HEK293 (cell line): ENCODE measurements at regions not wholly inside any gene's neighbourhood (a gene's known extent, or its start where the extent isn't known, plus 50 kb on each side); places are given as distances from the start of the nearest gene placed in this dataset.
A peak's percentile ranks its signal among the peaks of the same experiment; 100 is the strongest.

ENCODE experiments used
- CTCF ChIA-PET: fragments of 350-600 bp; formaldehyde crosslinking; extraction: SDS; loops from one replicate; lab custom pipeline; 2021; ENCODE audit warnings: antibody characterized with exemption; lab: Yijun Ruan, JAX
- POLR2A ChIA-PET: fragments of 300-600 bp; formaldehyde crosslinking; extraction: SDS; loops from one replicate; lab custom pipeline; 2020; ENCODE audit warnings: antibody characterized with exemption, inconsistent platforms; lab: Yijun Ruan, JAX
- H3K27ac ChIP-seq: fragments of 200-500 bp; sonication (Bioruptor generic); 2 replicates; pipeline ENCODE4 v1.5.1; 2014; ENCODE audit warnings: low read depth, low read length, control low read depth, inconsistent platforms; ENCODE audit errors: extremely low read depth
- H3K36me3 ChIP-seq, 2 experiments: fragments of 200-500 bp in 1 of 2; sonication (Bioruptor generic) in 1 of 2; 1 replicate in 1 of 2; 2 replicates in 1 of 2; pipeline ENCODE4 v1.5.1; 2014 to 2017; ENCODE audit warnings: inconsistent platforms in 2 of 2, low read length in 2 of 2; ENCODE audit not compliant: control insufficient read depth in 2 of 2, insufficient read depth in 1 of 2
- H3K4me1 ChIP-seq: fragments of 200-500 bp; sonication (Bioruptor generic); 2 replicates; pipeline ENCODE4 v1.5.1; 2014; ENCODE audit warnings: mild to moderate bottlenecking, low read length, inconsistent platforms; ENCODE audit not compliant: control insufficient read depth, insufficient read depth
- H3K4me3 ChIP-seq: 2 replicates; pipeline ENCODE4 v1.5.1; 2011; ENCODE audit warnings: low read depth, mild to moderate bottlenecking, control low read depth, low read length, moderate library complexity
- H3K9me3 ChIP-seq: fragments of 200-500 bp; sonication (Bioruptor generic); 2 replicates; pipeline ENCODE4 v1.5.1; 2014; ENCODE audit warnings: low read depth, low read length, inconsistent platforms; ENCODE audit not compliant: control insufficient read depth, insufficient read depth
- HOXC10 ChIP-seq: sonication (generic); formaldehyde crosslinking; IDR thresholded peaks from 2 replicates; pipeline ENCODE4 v1.8.1; 2023; ENCODE audit warnings: mild to moderate bottlenecking, missing genetic modification reagents
- PBX3 ChIP-seq: sonication (generic); formaldehyde crosslinking; IDR thresholded peaks from 2 replicates; pipeline ENCODE4 v1.8.1; 2022; ENCODE audit warnings: mild to moderate bottlenecking, moderate library complexity, missing genetic modification reagents
- SCRT1 ChIP-seq: fragments of 450-650 bp; formaldehyde crosslinking; IDR thresholded peaks from 2 replicates; pipeline ENCODE4 v1.5.1; 2016; ENCODE audit warnings: missing biosample characterization, missing genetic modification characterization, borderline replicate concordance
- ZBTB26 ChIP-seq: fragments of 450-650 bp; formaldehyde crosslinking; optimal IDR thresholded peaks from 2 replicates; pipeline ENCODE3; 2016; ENCODE audit warnings: missing biosample characterization, mild to moderate bottlenecking, missing genetic modification characterization
- ZNF146 ChIP-seq: fragments of 450-650 bp; formaldehyde crosslinking; IDR thresholded peaks from 2 replicates; pipeline ENCODE4 v1.5.1; 2016; ENCODE audit warnings: missing biosample characterization, missing genetic modification characterization
- ZNF157 ChIP-seq: fragments of 450-650 bp; formaldehyde crosslinking; IDR thresholded peaks from 2 replicates; pipeline ENCODE4 v1.5.1; 2016; ENCODE audit warnings: missing biosample characterization, missing genetic modification characterization
- ZNF202 ChIP-seq: fragments of 450-650 bp; formaldehyde crosslinking; IDR thresholded peaks from 2 replicates; pipeline ENCODE4 v1.5.1; 2016; ENCODE audit warnings: missing biosample characterization, missing genetic modification characterization, borderline replicate concordance
- ZNF292 ChIP-seq: fragments of 450-650 bp; formaldehyde crosslinking; IDR thresholded peaks from 2 replicates; pipeline ENCODE4 v1.5.1; 2016; ENCODE audit warnings: low read depth, missing biosample characterization, missing genetic modification characterization, borderline replicate concordance
- ZNF529 ChIP-seq: fragments of 450-650 bp; formaldehyde crosslinking; IDR thresholded peaks from 2 replicates; pipeline ENCODE4 v1.5.1; 2017; ENCODE audit warnings: missing genetic modification characterization, missing biosample characterization; ENCODE audit not compliant: insufficient replicate concordance
- ZNF549 ChIP-seq: fragments of 450-650 bp; IDR thresholded peaks from 2 replicates; pipeline ENCODE4 v1.5.1; 2018; ENCODE audit warnings: missing biosample characterization, missing genetic modification characterization, mild to moderate bottlenecking, inconsistent platforms, moderate library complexity
- ZNF571 ChIP-seq: fragments of 450-650 bp; formaldehyde crosslinking; IDR thresholded peaks from 2 replicates; pipeline ENCODE4 v1.5.0; 2017; ENCODE audit warnings: missing biosample characterization, missing genetic modification characterization
- ZNF596 ChIP-seq: fragments of 450-650 bp; IDR thresholded peaks from 2 replicates; pipeline ENCODE4 v1.5.0; 2018; ENCODE audit warnings: missing biosample characterization, mild to moderate bottlenecking, missing genetic modification characterization, moderate library complexity
- ZNF600 ChIP-seq: fragments of 450-650 bp; formaldehyde crosslinking; IDR thresholded peaks from 2 replicates; pipeline ENCODE4 v1.5.1; 2016; ENCODE audit warnings: missing biosample characterization, missing genetic modification characterization
- ZNF610 ChIP-seq: fragments of 450-650 bp; formaldehyde crosslinking; IDR thresholded peaks from 2 replicates; pipeline ENCODE4 v1.5.1; 2016; ENCODE audit warnings: missing biosample characterization, missing genetic modification characterization, borderline replicate concordance
- ZNF747 ChIP-seq: fragments of 450-650 bp; formaldehyde crosslinking; IDR thresholded peaks from 2 replicates; pipeline ENCODE4 v1.5.1; 2016; ENCODE audit warnings: missing biosample characterization, missing genetic modification characterization
- TF ChIP-seq, protein P1 (sequence below): fragments of 450-650 bp; formaldehyde crosslinking; IDR thresholded peaks from 2 replicates; pipeline ENCODE4 v1.5.1; 2016; ENCODE audit warnings: missing biosample characterization, missing genetic modification characterization
- TF ChIP-seq, protein P2 (sequence below): fragments of 450-650 bp; formaldehyde crosslinking; IDR thresholded peaks from 2 replicates; pipeline ENCODE4 v1.5.1; 2016; ENCODE audit warnings: missing biosample characterization, missing genetic modification characterization

DNA sequence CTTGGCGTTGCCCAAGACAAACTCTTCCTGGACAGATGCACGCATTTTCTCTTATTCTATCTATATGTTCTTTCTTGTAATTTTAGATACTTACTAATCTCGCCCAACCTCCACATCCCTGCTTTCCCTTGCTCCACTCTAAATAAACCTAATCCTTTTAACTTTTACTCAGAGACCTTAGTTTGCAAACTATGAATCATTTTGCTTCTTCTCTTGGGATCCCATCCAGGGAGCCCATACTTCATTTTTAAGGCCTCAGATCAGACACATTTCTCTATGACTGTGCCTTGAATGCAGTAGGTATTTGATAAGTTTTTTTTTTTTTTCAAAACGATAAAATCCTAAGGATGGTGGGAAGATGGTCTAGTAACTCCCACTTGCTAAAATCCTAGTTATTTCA, 353.8 kb upstream of the HAND2 start (continued):
- TF ChIP-seq ZNF549 (tag by site-specific recombination) (no peak), ZNF747 (tag by site-specific recombination) (no peak), HOXC10 (no peak), ZNF292 (tag by site-specific recombination) (no peak), ZNF529 (tag by site-specific recombination) (no peak)
- TF ChIP-seq, protein P1, sequence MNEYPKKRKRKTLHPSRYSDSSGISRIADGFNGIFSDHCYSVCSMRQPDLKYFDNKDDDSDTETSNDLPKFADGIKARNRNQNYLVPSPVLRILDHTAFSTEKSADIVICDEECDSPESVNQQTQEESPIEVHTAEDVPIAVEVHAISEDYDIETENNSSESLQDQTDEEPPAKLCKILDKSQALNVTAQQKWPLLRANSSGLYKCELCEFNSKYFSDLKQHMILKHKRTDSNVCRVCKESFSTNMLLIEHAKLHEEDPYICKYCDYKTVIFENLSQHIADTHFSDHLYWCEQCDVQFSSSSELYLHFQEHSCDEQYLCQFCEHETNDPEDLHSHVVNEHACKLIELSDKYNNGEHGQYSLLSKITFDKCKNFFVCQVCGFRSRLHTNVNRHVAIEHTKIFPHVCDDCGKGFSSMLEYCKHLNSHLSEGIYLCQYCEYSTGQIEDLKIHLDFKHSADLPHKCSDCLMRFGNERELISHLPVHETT (tag by site-specific recombination): no peak
- TF ChIP-seq, all 188 proteins: peak for 0

DNA sequence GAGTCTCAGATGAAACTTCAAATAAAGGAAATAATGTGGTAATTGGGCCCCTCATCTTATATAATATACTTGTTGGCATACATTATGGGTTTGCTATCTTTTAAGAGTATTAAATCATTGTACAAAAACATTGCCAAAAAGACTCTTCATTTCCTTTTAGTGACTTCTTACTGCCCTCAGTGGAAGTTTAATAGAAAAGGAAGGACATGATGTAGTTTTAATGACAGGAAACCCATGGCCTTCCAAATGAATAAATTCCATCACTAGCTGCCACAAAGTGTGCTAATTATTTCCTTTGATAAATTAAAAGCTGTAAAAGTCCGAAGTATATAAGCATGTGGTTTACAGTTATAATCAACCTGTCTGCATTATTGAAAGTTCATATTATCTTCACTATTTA, 350.9 kb upstream of the HAND2 start:
- ChIA-PET CTCF (no interaction called here), POLR2A (no interaction called here)
- H3K4me1 ChIP-seq: peaks cover 9% of the 10 kb centered on the region
- H3K9me3 ChIP-seq: no peaks in the 10 kb centered on the region
- H3K36me3 ChIP-seq: no peaks in the 10 kb centered on the region
- no peak overlapping the region for H3K4me3 ChIP-seq
- no peak overlapping the region for H3K27ac ChIP-seq
- TF ChIP-seq ZNF157: no peak
- no peak for TF ChIP-seq ZNF571
- no peak for TF ChIP-seq PBX3 (CRISPR knock-in tag)
- no peak for TF ChIP-seq ZNF549 (tag by site-specific recombination)
- no peak for TF ChIP-seq ZNF202
- TF ChIP-seq ZNF610 (tag by site-specific recombination): no peak
- TF ChIP-seq ZNF600: no peak
- TF ChIP-seq, protein P2, sequence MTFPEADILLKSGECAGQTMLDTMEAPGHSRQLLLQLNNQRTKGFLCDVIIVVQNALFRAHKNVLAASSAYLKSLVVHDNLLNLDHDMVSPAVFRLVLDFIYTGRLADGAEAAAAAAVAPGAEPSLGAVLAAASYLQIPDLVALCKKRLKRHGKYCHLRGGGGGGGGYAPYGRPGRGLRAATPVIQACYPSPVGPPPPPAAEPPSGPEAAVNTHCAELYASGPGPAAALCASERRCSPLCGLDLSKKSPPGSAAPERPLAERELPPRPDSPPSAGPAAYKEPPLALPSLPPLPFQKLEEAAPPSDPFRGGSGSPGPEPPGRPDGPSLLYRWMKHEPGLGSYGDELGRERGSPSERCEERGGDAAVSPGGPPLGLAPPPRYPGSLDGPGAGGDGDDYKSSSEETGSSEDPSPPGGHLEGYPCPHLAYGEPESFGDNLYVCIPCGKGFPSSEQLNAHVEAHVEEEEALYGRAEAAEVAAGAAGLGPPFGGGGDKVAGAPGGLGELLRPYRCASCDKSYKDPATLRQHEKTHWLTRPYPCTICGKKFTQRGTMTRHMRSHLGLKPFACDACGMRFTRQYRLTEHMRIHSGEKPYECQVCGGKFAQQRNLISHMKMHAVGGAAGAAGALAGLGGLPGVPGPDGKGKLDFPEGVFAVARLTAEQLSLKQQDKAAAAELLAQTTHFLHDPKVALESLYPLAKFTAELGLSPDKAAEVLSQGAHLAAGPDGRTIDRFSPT (tag by site-specific recombination): no peak
- no peak for TF ChIP-seq SCRT1
- TF ChIP-seq ZNF146 (tag by site-specific recombination): no peak

- H3K9me3 ChIP-seq: no peaks in the 10 kb centered on the region
- H3K4me1 ChIP-seq: peaks cover 9% of the 10 kb centered on the region
- CTCF ChIA-PET: no interaction called here
- H3K36me3 ChIP-seq: no peaks in the 10 kb centered on the region
- TF ChIP-seq ZNF596 (tag by site-specific recombination) (peak; percentile 42; the same call in 1 of the 2 replicates), ZBTB26 (tag by site-specific recombination) (no peak)
- TF ChIP-seq, all 188 proteins: peak for 1
- Histone ChIP-seq H3K27ac (peak overlapping the region; percentile 19; the same call in 1 of the 2 replicates), H3K4me3 (no peak overlapping the region)
- POLR2A ChIA-PET: no interaction called here
Observed at GRCh38 chr4:173879509-173879908, 349.5 kb upstream of the HAND2 start.
